ENCODE measurements at regions not wholly inside any gene's neighbourhood (a gene's known extent, or its start where the extent isn't known, plus 50 kb on each side); places are given as distances from the start of the nearest gene placed in this dataset.

- Histone ChIP-seq H3K27ac (no peak overlapping the region), H3K4me3 (no peak overlapping the region)
- WGBS, 2 donors (ENCODE audit: low coverage in 1 of 2) = 52% methylated on average over 2 of the region's 2 CpGs; no CpG with 5 or more reads in 1 of the 2 donors
These were observed 923.2 kb downstream of the SH3BGRL start for GRCh38 chrX:82125103-82125502.

DNA sequence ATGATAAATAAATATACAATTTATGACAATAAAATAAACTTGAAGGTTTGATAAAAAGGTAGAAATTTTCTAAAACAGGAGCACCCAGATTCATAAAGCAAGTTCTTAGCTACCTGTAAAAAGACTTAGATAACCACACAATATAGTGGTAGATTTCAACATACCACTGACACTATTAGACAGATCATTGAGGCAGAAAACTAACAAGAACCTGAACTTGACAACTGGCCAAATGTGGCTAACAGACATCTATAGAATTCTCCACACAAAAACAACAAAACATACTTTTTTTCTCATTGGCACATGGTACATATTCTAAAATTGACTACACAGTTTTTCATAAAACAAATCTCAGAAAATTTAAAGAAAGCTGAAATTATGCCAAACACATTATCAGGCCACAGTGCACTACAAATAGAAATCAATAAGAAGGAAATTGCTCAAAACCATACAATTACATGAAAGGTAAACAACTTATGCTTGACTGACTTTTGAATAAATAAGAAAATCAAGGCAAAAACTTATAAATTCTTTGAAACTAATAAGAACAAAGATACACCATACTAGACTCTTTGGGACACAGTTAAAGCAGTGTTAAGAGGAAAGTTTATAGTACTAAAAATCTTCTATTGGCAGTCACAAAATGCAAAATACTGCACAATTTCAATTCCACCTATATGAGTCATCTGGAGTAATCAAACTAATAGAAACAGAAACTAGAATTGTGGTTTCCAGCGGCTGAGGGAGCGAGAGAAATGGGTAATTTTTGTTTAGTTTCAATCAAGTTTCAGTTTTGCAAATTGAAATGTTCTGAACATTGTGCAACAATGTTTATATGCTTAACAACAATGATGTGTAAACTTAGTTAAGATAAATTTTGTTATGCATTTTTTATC, 925.6 kb downstream of the SH3BGRL start:
- no peak overlapping the region for H3K4me3 ChIP-seq
- in situ Hi-C loops (cut with MboI; ENCODE audit: low pct_ligation_motif_present in 1 of 4, low pct_unique_long_range_greater_than_20kb in 1 of 4, low sequenced_read_pairs in 3 of 4) (no loop called here), intact Hi-C loops (cut with DNase I; ENCODE audit: low total_unique reads) (no loop called here)
- no peaks in the 10 kb centered on the region for H3K36me3 ChIP-seq
- 54% methylated on average over 2 of the region's 2 CpGs; no CpG with 5 or more reads in 1 of the 2 donors for WGBS, 2 donors (ENCODE audit: low coverage in 1 of 2)
- TF ChIP-seq POLR2AphosphoS5 (IDR thresholded peaks at IDR 0.05) = no peak
- TF ChIP-seq CTCF (IDR thresholded peaks at IDR 0.05) = no peak
- no peak for TF ChIP-seq EP300 (IDR thresholded peaks at IDR 0.05; ENCODE audit: low read depth)
- TF ChIP-seq POLR2A (IDR thresholded peaks at IDR 0.05) = no peak
- H3K4me1 ChIP-seq = no peaks in the 10 kb centered on the region
- no peaks in the 10 kb centered on the region for H3K9me3 ChIP-seq
- no peak for DNase-seq
- H3K27me3 ChIP-seq = no peaks in the 10 kb centered on the region
- H3K27ac ChIP-seq = no peak overlapping the region

More at GRCh38 chrX:82125103-82125502, 923.2 kb downstream of the SH3BGRL start:
- no peaks in the 10 kb centered on the region for H3K4me1 ChIP-seq
- H3K27me3 ChIP-seq = no peaks in the 10 kb centered on the region
- intact Hi-C loops (cut with DNase I; ENCODE audit: low total_unique reads) (no loop called here), in situ Hi-C loops (cut with MboI; ENCODE audit: low pct_ligation_motif_present in 1 of 4, low pct_unique_long_range_greater_than_20kb in 1 of 4, low sequenced_read_pairs in 3 of 4) (no loop called here)
- H3K36me3 ChIP-seq = no peaks in the 10 kb centered on the region
- no peak for DNase-seq
- no peak for TF ChIP-seq EP300 (IDR thresholded peaks at IDR 0.05; ENCODE audit: low read depth)
- no peak for TF ChIP-seq CTCF (IDR thresholded peaks at IDR 0.05)
- TF ChIP-seq POLR2AphosphoS5 (IDR thresholded peaks at IDR 0.05) = no peak
- TF ChIP-seq POLR2A (IDR thresholded peaks at IDR 0.05) = no peak
- H3K9me3 ChIP-seq = no peaks in the 10 kb centered on the region

DNA sequence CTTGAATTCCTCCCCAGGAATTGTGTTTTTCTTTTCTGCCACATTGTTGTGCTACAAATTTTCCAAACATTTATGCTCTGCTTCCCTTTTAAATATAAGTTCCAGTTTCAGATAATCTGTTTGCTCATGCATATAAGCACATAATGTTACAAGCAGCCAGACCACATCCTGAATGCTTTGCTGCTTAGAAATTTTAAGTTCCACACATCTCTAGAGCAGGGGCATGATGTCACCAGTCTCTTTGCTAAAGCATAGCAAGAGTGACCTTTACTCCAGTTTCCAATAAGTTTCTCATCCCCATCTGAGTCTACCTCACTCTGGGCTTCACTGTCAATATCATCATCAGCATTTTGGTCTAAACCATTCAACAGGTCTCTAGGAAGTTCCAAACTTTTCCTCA, 932.5 kb downstream of the SH3BGRL start:
- intact Hi-C loops (cut with DNase I; ENCODE audit: low total_unique reads) (no loop called here), in situ Hi-C loops (cut with MboI; ENCODE audit: low pct_ligation_motif_present in 1 of 4, low pct_unique_long_range_greater_than_20kb in 1 of 4, low sequenced_read_pairs in 3 of 4) (no loop called here)
- no peak overlapping the region for H3K27ac ChIP-seq
- no peaks in the 10 kb centered on the region for H3K4me1 ChIP-seq
- no peaks in the 10 kb centered on the region for H3K9me3 ChIP-seq
- no peaks in the 10 kb centered on the region for H3K27me3 ChIP-seq
- H3K36me3 ChIP-seq = no peaks in the 10 kb centered on the region
- no peak for TF ChIP-seq POLR2AphosphoS5 (IDR thresholded peaks at IDR 0.05)
- no peak for TF ChIP-seq EP300 (IDR thresholded peaks at IDR 0.05; ENCODE audit: low read depth)
- no peak for TF ChIP-seq POLR2A (IDR thresholded peaks at IDR 0.05)
- no peak for DNase-seq
- H3K4me3 ChIP-seq = no peak overlapping the region

GRCh38 chrX:82141942-82142341, 940.0 kb downstream of the SH3BGRL start:
- in situ Hi-C loops (cut with MboI; ENCODE audit: low pct_ligation_motif_present in 1 of 4, low pct_unique_long_range_greater_than_20kb in 1 of 4, low sequenced_read_pairs in 3 of 4) (no loop called here), intact Hi-C loops (cut with DNase I; ENCODE audit: low total_unique reads) (no loop called here)
- H3K4me1 ChIP-seq = no peaks in the 10 kb centered on the region
- TF ChIP-seq CTCF (IDR thresholded peaks at IDR 0.05) = no peak
- no peak for TF ChIP-seq POLR2A (IDR thresholded peaks at IDR 0.05)
- TF ChIP-seq EP300 (IDR thresholded peaks at IDR 0.05; ENCODE audit: low read depth) = no peak
- TF ChIP-seq POLR2AphosphoS5 (IDR thresholded peaks at IDR 0.05) = no peak
- 36 to 67% methylated on average over 1 of the region's 1 CpG for WGBS, 2 donors (ENCODE audit: low coverage in 1 of 2)
- H3K36me3 ChIP-seq = no peaks in the 10 kb centered on the region
- no peak overlapping the region for H3K27ac ChIP-seq
- H3K9me3 ChIP-seq = no peaks in the 10 kb centered on the region
- no peak overlapping the region for H3K4me3 ChIP-seq
- DNase-seq = no peak
- H3K27me3 ChIP-seq = no peaks in the 10 kb centered on the region

All from transverse colon (tissue), 4 donors.